ENCODE measurements at regions not wholly inside any gene's neighbourhood (a gene's known extent, or its start where the extent isn't known, plus 50 kb on each side); places are given as distances from the start of the nearest gene placed in this dataset.
"Not testable (repeated sequence)": the region's sequence is repeated elsewhere in the genome, so short reads cannot be mapped to it uniquely, and the experiment has no call there.

- DNase-seq, result no peak
- TF ChIP-seq POLR2A (IDR thresholded peaks at IDR 0.05; ENCODE audit: low read length) (no peak), GATA1 (IDR thresholded peaks at IDR 0.05; ENCODE audit: low read depth, low read length) (no peak)
Observed at GRCh38 chr4:20019310-20020015, 232.2 kb upstream of the SLIT2 start.

- no peak for TF ChIP-seq POLR2A (IDR thresholded peaks at IDR 0.05; ENCODE audit: low read length)
- no peak for TF ChIP-seq GATA1 (IDR thresholded peaks at IDR 0.05; ENCODE audit: low read depth, low read length)
Observed at GRCh38 chr4:20017777-20018115, 234.0 kb upstream of the SLIT2 start.

GRCh38 chr4:20017070-20017776 lies 234.5 kb upstream of the SLIT2 start:
- DNase-seq, result no peak
- no peak for TF ChIP-seq GATA1 (IDR thresholded peaks at IDR 0.05; ENCODE audit: low read depth, low read length)

More at GRCh38 chr4:20017777-20018115, 234.0 kb upstream of the SLIT2 start:
- DNase-seq, result no peak

- TF ChIP-seq POLR2A (IDR thresholded peaks at IDR 0.05; ENCODE audit: low read length), result no peak
- TF ChIP-seq GATA1 (IDR thresholded peaks at IDR 0.05; ENCODE audit: low read depth, low read length), result no peak
- no peak for DNase-seq
Observed at GRCh38 chr4:20015636-20016224, 236.0 kb upstream of the SLIT2 start.

GRCh38 chr4:20003836-20004558 lies 247.7 kb upstream of the SLIT2 start:
- DNase-seq, result not testable (repeated sequence)

GRCh38 chr4:19999775-20000414 lies 251.8 kb upstream of the SLIT2 start:
- DNase-seq, result no peak
- no peak for TF ChIP-seq POLR2A (IDR thresholded peaks at IDR 0.05; ENCODE audit: low read length)
- TF ChIP-seq GATA1 (IDR thresholded peaks at IDR 0.05; ENCODE audit: low read depth, low read length), result no peak

- TF ChIP-seq POLR2A (IDR thresholded peaks at IDR 0.05; ENCODE audit: low read length) (no peak), GATA1 (IDR thresholded peaks at IDR 0.05; ENCODE audit: low read depth, low read length) (no peak)
- DNase-seq, result no peak
Observed at GRCh38 chr4:19999276-19999675, 252.4 kb upstream of the SLIT2 start.

- DNase-seq, result no peak
- no peak for TF ChIP-seq POLR2A (IDR thresholded peaks at IDR 0.05; ENCODE audit: low read length)
- no peak for TF ChIP-seq GATA1 (IDR thresholded peaks at IDR 0.05; ENCODE audit: low read depth, low read length)
Observed at GRCh38 chr4:19993242-19993641, 258.5 kb upstream of the SLIT2 start.

GRCh38 chr4:19992471-19993093 lies 259.1 kb upstream of the SLIT2 start:
- TF ChIP-seq POLR2A (IDR thresholded peaks at IDR 0.05; ENCODE audit: low read length) (no peak), GATA1 (IDR thresholded peaks at IDR 0.05; ENCODE audit: low read depth, low read length) (no peak)
- no peak for DNase-seq

GRCh38 chr4:19987746-19988145 lies 264.0 kb upstream of the SLIT2 start:
- no peak for DNase-seq
- no peak for TF ChIP-seq GATA1 (IDR thresholded peaks at IDR 0.05; ENCODE audit: low read depth, low read length)
- no peak for TF ChIP-seq POLR2A (IDR thresholded peaks at IDR 0.05; ENCODE audit: low read length)

GRCh38 chr4:19983072-19983471 lies 268.6 kb upstream of the SLIT2 start:
- TF ChIP-seq POLR2A (IDR thresholded peaks at IDR 0.05; ENCODE audit: low read length), result no peak
- TF ChIP-seq GATA1 (IDR thresholded peaks at IDR 0.05; ENCODE audit: low read depth, low read length), result no peak
- no peak for DNase-seq

GRCh38 chr4:19982556-19982955 lies 269.1 kb upstream of the SLIT2 start:
- DNase-seq, result no peak
- TF ChIP-seq POLR2A (IDR thresholded peaks at IDR 0.05; ENCODE audit: low read length) (no peak), GATA1 (IDR thresholded peaks at IDR 0.05; ENCODE audit: low read depth, low read length) (no peak)

- no peak for TF ChIP-seq POLR2A (IDR thresholded peaks at IDR 0.05; ENCODE audit: low read length)
- TF ChIP-seq GATA1 (IDR thresholded peaks at IDR 0.05; ENCODE audit: low read depth, low read length), result no peak
- DNase-seq, result no peak
Observed at GRCh38 chr4:19971829-19972228, 279.9 kb upstream of the SLIT2 start.

Data from erythroblast (primary cell).